K562 (cell line): ENCODE measurements at regions not wholly inside any gene's neighbourhood (a gene's known extent, or its start where the extent isn't known, plus 50 kb on each side); places are given as distances from the start of the nearest gene placed in this dataset.

Experiments used
- EZH2 ChIP-seq: IDR thresholded peaks from 2 replicates; pipeline ENCODE4 v1.6.1; 2012; ENCODE audit warnings: low read depth, mild to moderate bottlenecking, inconsistent platforms, low read length, borderline replicate concordance
- FOXM1 ChIP-seq, 2 experiments: fragments of 450-650 bp in 1 of 2; sonication (generic) in 1 of 2; formaldehyde crosslinking in 1 of 2; IDR thresholded peaks; 2 replicates each; pipeline versions ENCODE4 v1.6.1 to v1.9.0; 2017 to 2022; ENCODE audit warnings: low read depth in 2 of 2, mild to moderate bottlenecking in 2 of 2, missing genetic modification reagents in 1 of 2, moderate library complexity in 1 of 2
- KLF16 ChIP-seq: IDR thresholded peaks from 2 replicates; pipeline ENCODE4 v1.6.1; 2016; ENCODE audit warnings: antibody characterized with exemption
- NRF1 ChIP-seq, 2 experiments: fragments of 450-650 bp; IDR thresholded peaks in 1 of 2; conservative IDR thresholded peaks in 1 of 2; 2 replicates each; pipeline ENCODE4 v1.6.1; 2014; ENCODE audit warnings: mild to moderate bottlenecking in 2 of 2
- RAD21 ChIP-seq, 2 experiments: fragments of 250-450 bp in 1 of 2; fragments of 450-650 bp in 1 of 2; sonication (Bioruptor Pico) in 1 of 2; formaldehyde crosslinking in 1 of 2; IDR thresholded peaks in 1 of 2; conservative IDR thresholded peaks in 1 of 2; 2 replicates each; pipeline versions ENCODE4 v1.4.0 to v1.8.0; 2020 to 2022; ENCODE audit warnings: mild to moderate bottlenecking in 2 of 2, moderate library complexity in 1 of 2
- SP1 ChIP-seq: sonication (generic); formaldehyde crosslinking; IDR thresholded peaks from 2 replicates; pipeline ENCODE4 v1.8.1; 2022; ENCODE audit warnings: mild to moderate bottlenecking, missing genetic modification reagents
- USF2 ChIP-seq: sonication (generic); formaldehyde crosslinking; IDR thresholded peaks from 2 replicates; pipeline ENCODE4 v1.5.0; 2020; ENCODE audit warnings: missing genetic modification reagents
- YY1 ChIP-seq, 3 experiments: IDR thresholded peaks; 2 replicates each; pipeline ENCODE4 v1.6.1; 2011; ENCODE audit warnings: low read length in 2 of 3, mild to moderate bottlenecking in 2 of 3, moderate library complexity in 2 of 3, borderline replicate concordance in 1 of 3, control low read depth in 1 of 3, low read depth in 1 of 3; ENCODE audit not compliant: insufficient read depth in 3 of 3, insufficient replicate concordance in 2 of 3, control insufficient read depth in 1 of 3, insufficient read length in 1 of 3; ENCODE audit errors: extremely low read depth in 1 of 3
- ZNF140 ChIP-seq: fragments of 250-450 bp; sonication (Bioruptor Pico); IDR thresholded peaks from 2 replicates; pipeline ENCODE4 v1.8.0; 2021; ENCODE audit warnings: moderate library complexity, mild to moderate bottlenecking, inconsistent platforms
- ZNF518B ChIP-seq: fragments of 250-450 bp; sonication (Bioruptor Pico); IDR thresholded peaks from 2 replicates; pipeline ENCODE4 v1.5.0; 2021; ENCODE audit warnings: mild to moderate bottlenecking, moderate library complexity
- TF ChIP-seq, protein P1 (sequence below), 3 experiments: IDR thresholded peaks in 2 of 3; conservative IDR thresholded peaks in 1 of 3; 2 replicates each; pipeline ENCODE4 v1.5.1; 2011 to 2012; ENCODE audit warnings: low read length in 3 of 3, mild to moderate bottlenecking in 3 of 3, control low read depth in 2 of 3, improper control_type of control experiment in 1 of 3, inconsistent platforms in 1 of 3, low read depth in 1 of 3, mixed read lengths in 1 of 3, moderate library complexity in 1 of 3; ENCODE audit not compliant: insufficient read depth in 2 of 3

- no peak for TF ChIP-seq RAD21 (CRISPR knock-in tag; conservative IDR thresholded peaks at IDR 0.05 in 1 of 2, IDR thresholded peaks at IDR 0.05 in 1 of 2)
- no peak for TF ChIP-seq KLF16
- TF ChIP-seq NRF1 (conservative IDR thresholded peaks at IDR 0.05 in 1 of 2, IDR thresholded peaks at IDR 0.05 in 1 of 2), result no peak
- no peak for TF ChIP-seq FOXM1 (IDR thresholded peaks at IDR 0.05; ENCODE audit: low read depth)
- TF ChIP-seq FOXM1 (CRISPR knock-in tag; IDR thresholded peaks at IDR 0.05; ENCODE audit: low read depth), result no peak
- no peak for TF ChIP-seq EZH2
- TF ChIP-seq, protein P1, sequence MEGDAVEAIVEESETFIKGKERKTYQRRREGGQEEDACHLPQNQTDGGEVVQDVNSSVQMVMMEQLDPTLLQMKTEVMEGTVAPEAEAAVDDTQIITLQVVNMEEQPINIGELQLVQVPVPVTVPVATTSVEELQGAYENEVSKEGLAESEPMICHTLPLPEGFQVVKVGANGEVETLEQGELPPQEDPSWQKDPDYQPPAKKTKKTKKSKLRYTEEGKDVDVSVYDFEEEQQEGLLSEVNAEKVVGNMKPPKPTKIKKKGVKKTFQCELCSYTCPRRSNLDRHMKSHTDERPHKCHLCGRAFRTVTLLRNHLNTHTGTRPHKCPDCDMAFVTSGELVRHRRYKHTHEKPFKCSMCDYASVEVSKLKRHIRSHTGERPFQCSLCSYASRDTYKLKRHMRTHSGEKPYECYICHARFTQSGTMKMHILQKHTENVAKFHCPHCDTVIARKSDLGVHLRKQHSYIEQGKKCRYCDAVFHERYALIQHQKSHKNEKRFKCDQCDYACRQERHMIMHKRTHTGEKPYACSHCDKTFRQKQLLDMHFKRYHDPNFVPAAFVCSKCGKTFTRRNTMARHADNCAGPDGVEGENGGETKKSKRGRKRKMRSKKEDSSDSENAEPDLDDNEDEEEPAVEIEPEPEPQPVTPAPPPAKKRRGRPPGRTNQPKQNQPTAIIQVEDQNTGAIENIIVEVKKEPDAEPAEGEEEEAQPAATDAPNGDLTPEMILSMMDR (IDR thresholded peaks at IDR 0.05 in 2 of 3, conservative IDR thresholded peaks at IDR 0.05 in 1 of 3; ENCODE audit: insufficient read depth in 2 of 3, low read depth in 1 of 3, low read length in 3 of 3), result no peak
- TF ChIP-seq ZNF140, result no peak
- no peak for TF ChIP-seq USF2 (CRISPR knock-in tag)
- TF ChIP-seq ZNF518B, result no peak
- TF ChIP-seq SP1, result no peak
- TF ChIP-seq YY1 (IDR thresholded peaks at IDR 0.05; ENCODE audit: borderline replicate concordance in 1 of 3, control insufficient read depth in 1 of 3, extremely low read depth in 1 of 3, insufficient read depth in 3 of 3, insufficient read length in 1 of 3, insufficient replicate concordance in 2 of 3, low read depth in 1 of 3, low read length in 2 of 3), result no peak
Measured at GRCh38 chr11:44382118-44382517, 72.2 kb upstream of the ALX4 start.
